ENCODE measurements at regions not wholly inside any gene's neighbourhood (a gene's known extent, or its start where the extent isn't known, plus 50 kb on each side); places are given as distances from the start of the nearest gene placed in this dataset.
"Not testable (repeated sequence)": the region's sequence is repeated elsewhere in the genome, so short reads cannot be mapped to it uniquely, and the experiment has no call there.

DNA sequence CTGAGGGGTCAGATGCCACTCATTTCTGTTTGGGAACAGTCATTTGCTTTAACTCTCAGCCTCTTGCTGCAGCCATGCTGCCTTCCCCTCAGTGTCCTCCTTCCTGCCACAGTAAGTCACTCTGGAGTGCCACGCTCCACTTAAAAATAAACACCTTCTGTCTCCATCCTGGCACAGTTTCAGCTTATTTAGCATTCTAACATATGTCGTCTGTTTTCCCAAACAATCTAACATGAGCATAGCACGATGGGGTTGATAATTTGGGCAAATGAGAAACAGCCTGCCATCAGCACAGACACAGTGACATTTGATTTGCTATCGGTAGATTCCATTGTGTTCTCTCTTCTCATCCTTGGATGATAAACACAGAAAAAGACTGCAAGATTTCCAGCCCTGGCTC, 768.6 kb downstream of the UQCRFS1 start:
- DNase-seq (ENCODE audit: low spot score), result no peak

DNA sequence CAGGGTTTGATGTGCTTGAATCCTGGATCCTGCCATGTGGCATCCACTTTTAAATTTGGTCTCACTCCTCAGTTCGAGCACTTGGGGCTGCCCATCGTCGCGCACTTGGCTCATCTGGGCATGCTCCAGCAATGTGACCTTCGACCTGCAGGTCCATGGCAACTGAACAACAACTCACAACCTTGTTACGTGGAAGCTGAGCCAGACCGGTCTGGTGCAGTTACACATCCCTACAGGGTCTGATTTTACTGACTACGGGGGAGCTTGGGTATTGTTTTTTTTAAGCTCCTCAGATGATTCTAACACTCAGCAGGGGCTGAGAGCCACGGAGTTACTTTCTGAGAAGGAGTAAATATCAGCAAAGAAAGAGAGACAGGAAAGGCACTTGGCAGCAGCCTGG, 769.6 kb downstream of the UQCRFS1 start:
- DNase-seq (ENCODE audit: low spot score), result no peak

DNA sequence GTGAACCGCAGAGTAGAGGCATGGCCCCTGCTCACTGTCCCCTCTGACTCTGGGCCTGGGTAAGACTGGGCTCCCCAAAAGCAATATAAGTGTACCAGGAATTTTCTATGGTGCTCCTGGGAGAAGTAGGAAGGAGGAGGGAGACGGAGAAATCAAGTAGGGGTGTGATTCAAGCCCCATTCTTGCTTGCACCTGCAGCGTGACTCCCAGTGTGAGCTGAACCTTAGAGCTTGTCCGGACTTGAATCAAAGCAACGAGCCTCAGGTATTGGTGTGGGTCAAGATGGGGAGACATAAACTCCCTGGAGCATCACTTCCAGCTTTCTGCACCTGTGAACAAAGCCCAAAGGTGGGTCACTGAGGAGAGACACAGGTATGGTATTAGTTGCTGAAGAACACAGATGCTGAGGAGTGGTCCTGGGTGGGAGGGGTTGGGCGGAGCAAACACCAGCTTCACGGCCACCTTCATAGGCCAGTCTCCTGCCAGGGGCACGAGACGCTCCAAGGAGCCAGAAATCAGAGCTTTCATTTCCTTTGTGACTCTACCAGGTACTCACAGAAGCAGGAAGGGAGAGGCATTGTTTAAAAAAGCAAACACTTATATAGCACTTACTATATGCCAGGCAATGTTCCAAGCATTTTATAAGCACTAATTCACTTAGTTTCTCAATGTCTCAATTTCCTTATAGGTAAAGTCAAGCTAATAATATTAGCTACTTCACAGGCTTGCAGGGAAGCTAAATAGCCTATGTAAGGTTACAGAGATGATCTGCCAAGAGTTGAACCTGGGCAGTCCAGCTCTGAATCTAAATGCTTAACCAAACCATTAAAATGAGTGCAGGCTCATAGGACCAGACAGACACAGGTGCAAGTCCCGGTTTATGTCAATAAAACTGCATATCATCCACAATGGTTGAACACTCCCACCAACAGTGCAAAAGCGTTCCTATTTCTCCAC, 775.3 kb downstream of the UQCRFS1 start:
- no peak for DNase-seq (ENCODE audit: low spot score)

DNA sequence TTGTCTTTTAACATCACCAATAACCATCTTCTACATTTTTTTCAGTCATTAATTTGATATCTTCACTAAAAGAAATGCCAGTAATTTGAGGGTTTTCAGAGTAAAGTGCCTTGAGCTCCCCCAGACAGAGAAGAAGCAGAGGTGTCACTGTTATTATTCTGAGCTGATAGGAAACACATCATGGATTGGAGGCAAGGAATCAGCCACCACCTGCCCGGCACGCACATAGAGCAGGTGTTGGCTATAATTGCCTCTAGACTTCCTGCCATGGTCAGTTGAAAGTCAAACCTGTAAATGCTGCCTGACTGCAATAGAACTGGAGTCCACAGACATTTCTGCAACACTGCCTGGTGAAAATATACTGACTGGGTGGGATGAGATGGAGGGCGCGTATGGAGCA, 776.6 kb downstream of the UQCRFS1 start:
- no peak for DNase-seq (ENCODE audit: low spot score)

DNA sequence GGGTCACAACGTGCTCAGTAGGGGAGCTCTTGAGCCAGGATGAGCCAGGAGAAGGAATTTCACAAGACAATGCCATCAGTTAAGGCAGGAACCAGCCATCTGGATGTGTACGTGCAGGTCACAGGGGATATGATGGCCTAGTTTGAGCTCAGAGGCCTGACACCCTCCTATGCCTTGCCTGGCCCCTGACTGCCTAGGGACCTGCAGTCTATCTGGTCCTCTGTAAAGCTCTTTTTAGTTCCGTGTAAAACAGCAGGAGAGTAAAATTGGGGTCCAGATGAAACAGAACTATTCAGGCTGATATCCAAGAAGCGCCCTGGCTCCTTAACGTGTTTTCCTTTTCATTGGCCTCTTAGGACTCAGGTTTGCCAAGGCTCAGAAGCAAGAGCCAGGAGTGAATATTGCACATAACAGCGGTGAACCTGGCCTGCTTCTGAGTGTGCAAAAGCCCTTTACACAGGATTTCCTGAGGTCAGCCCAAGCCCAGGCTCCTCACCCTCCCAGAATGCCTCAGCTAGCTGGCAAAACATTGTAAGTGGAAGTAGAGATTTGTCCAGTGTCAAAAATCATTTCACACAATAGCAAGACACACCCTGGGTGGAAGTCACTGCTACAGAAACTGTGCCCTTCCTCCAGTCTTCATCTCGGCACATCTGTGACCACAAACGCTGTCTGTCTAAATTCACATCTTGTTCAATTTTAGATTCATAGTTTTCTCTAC, 777.2 kb downstream of the UQCRFS1 start:
- DNase-seq (ENCODE audit: low spot score), result no peak

DNA sequence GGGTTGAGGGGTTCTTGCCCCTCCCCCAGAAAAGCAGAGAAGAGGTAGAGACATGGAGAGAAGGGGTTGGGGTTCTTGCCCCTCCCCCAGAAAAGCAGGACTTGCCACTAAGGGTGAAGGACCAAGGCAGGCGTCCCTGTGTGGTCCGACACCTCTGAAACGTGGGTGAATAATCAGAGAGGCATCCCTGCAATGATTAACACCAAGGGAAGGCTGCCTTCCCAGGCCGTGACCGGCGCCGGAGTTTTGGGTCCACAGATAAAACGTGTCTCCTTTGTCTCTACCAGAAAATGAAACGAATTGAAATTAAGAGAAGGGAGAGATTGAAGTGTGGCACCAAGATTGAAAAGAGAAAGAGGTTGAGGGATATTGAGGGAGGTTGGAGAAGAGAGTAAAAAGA, 778.2 kb downstream of the UQCRFS1 start:
- DNase-seq (ENCODE audit: low spot score), result not testable (repeated sequence)

DNA sequence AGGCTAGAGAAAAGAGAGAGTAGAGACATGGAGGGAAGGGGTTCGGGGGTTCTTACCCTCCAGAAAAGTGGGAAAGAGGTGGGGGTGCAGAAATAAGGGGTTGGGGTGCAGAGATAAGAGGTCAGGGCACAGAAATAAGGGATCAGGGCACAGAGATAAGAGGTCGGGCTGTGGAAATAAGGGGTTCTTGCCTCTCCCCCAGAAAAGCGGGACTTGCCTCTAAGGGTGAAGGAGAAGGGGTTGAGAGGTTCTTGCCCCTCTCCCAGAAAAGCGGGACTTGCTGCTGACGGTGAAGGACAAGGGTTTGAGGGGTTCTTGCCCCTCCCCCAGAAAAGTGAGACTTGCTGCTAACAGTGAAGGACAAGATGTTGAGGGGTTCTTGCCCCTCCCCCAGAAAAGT, 778.6 kb downstream of the UQCRFS1 start:
- DNase-seq (ENCODE audit: low spot score), result not testable (repeated sequence)

DNA sequence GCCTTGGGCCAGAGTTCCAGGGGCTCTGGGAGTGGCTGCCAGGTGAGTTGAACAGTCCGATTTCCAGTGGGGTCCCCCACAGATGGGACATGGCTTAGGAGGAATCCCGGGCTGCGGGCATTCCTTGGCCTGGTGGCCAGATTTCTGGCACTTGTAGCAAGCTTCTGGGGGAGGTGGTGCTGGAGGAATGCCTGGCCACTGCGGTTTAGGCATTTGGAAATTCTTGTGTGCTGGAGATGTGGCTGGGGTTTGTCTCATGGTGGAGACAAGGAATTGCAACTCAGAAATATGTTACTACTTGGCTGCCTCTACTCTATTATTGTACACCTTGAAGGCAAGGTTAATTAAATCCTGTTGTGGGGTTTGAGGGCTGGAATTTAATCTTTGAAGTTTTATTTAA, 779.8 kb downstream of the UQCRFS1 start:
- not testable (repeated sequence) for DNase-seq (ENCODE audit: low spot score)

DNA sequence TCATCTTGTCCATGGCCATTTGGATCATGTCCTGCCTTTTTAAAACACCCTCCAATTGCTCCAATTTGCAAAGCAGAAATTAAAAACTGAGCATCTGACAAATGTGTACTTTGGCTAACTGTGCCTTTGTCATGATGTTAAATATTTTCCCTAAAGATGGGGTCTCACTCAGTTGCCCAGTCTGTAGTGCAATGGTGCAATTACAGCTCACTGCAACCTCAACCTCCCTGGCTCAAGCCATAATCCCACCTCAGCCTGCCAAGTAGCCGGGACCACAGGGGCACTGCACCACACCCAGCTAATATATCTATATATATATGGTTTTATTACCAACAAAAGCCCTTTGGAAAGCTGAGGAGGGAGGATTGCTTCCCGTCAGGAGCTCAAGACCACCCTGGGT, 782.7 kb downstream of the UQCRFS1 start:
- no peak for DNase-seq (ENCODE audit: low spot score)

DNA sequence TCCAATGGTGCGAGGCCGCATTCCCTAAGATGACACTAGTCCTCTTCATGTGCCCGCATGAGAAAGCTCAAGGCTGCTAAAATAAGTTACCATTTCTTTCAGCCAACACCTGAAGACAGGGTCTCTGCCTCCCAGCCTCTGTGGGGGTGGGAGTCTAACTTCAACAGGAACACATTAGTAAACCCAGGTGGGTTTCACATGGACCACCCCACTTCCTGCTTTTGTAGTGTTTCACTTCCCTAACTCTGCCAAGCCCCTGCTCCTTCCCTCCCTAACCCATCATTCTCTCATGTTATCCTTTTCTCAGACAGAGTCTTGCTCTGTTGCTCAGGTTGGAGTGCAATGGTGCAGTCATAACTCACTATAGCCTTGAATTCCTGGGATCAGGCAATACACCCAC, 783.6 kb downstream of the UQCRFS1 start:
- DNase-seq (ENCODE audit: low spot score), result no peak

DNA sequence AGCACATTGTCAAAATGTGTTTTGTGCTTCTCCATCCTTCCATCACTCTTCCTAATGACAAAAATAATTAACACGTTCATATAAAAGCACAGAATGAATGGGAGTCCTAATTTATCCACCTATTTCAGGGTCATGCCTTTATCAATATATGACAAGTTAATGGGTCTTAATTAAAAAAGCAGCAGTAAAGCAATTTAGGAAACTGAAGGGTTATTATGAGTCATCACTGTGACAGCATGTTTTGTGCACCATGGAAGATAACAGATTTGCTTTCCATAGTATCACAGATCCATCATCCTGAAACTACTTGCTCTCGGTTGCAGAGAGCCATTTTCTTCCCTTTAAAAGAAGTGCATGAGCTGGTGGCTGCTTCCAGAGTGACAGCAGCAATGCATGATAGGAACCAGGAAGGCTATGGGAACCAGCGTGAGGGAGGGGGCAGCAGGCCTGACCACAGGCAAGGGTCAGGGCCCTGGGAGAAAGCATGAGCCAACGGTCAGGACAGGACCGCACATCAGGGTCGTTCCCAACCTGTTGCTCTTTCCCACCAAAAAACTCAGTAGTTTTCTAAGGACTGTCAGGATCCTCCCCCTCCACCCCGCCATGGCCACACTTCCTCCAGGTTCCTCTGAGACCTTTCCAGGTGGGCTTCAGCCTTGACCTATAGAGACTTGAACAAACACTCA, 784.1 kb downstream of the UQCRFS1 start:
- no peak for DNase-seq (ENCODE audit: low spot score)

DNA sequence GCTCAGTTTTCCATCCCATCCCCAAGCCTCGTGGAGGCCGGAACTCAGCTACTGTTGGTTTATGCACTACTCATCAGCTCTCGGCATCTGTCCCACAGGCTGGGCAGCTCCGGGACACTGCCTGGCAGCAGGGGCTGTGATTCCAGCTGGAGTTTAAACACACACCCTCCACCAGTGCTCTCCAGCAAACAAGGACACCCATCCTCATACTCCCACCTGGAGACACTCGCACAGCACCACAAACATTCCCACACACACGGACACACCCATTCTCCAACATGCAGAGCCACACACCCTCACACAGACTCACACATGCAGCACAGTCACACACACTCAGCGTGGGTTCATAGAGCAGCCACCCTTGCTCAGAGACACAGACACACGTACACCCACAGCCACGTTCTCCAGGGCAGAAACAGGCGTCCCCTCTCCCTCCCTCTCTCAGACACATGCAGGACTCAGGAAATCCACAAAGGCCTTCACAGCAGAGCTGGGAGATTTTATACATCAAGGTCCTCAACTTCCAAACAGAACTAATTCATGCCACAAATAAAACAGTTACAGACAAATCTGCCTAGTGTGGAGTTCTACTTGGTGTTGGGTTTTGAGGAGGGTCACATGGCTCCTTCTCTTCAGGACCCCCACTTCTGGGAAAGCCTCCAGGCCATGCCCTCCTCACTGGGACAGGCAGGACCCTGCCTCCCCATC, 785.4 kb downstream of the UQCRFS1 start:
- no peak for DNase-seq (ENCODE audit: low spot score)

DNA sequence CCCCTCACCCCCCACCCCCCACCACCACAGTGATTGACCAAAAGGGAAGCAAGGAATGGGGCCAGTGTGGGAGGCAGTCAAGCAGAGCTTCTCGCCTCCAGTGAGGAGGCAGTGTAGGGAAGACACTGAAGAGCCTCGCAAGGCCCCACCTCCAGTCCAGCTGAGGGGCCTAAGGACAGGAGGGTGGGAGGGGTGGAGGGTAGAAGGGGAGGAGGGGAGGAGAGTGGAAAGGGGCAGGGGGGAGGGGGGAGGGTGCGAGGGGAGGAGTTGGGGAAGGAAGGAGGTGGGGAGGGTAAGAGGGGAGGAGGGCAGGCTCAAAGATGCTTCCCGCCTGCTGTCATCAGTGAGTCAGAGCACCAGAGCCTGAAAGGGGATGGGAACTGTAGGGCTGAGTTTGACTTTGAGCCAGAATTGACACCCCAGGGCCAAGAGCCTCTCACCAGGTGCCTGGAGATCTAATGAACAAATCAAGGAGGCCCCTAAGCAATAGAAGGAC, 786.2 kb downstream of the UQCRFS1 start:
- no peak for DNase-seq (ENCODE audit: low spot score)

DNA sequence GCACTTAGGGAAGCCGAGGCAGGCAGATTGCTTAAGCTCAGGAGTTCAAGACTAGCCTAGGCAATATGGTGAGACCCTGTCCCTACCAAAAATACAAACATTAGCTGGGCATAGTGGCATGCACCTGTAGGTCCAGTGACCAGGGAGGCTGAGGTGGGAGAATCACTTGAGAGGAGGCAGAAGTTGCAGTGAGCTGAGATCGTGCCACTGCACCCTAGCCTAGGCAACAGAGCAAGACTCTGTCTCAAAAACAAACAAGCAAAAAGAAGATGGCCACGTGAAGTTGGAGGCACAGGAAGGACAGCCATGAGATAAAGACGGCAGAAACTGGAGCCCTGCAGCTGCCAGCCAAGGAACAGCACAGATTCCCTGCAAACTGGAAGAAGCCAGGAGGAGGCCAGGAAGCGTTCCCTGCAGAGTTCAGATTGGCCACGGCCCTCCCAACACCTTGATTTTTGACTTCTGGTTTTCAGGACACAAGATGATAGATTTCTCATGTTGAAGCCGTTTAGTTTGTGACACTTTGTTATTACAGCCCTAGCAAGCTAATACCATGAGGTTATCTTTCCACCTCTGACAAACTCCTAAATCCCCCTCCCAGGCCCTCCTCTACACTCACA, 786.7 kb downstream of the UQCRFS1 start:
- DNase-seq (ENCODE audit: low spot score), result no peak

DNA sequence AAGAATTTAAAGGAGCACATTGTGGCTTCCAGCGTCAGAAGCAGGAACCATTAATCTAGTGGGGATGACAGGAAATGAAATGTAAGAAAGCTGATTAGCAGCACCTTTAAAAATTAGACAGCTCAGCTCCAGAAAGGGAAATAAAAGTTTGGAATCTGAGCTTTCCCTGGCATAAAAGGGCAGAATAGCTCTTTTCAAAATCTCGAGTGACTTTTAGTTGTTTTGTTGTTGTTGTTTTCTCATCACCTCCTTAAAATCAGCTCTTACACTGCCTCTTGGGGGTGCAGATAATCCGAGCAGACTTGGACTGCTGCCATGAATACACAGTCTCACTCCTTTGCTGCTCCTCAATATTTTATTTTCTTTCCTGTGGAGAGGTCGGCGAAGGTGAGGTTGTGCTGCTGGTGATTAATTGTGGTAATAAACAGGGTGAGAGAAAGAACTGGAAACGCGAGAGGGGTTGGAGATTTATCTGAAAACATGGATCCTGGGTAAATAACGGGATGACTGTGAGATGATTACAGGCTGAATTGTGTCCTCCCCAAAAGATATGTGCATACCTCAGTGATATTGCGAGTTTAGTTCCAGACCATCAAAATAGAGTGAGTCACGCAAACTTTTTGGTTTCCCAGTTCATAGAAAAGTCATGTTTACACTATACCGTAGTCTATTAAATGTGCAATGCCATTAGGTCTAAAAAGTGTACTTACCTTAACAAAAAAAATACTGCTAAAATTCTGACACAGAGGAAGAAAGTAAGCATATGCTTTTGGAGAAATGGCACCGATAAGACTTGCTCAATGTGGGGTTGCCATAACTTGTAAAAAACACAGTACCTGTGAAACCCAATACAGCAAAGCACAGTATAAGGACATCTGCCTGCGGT, 787.7 kb downstream of the UQCRFS1 start:
- no peak for DNase-seq (ENCODE audit: low spot score)

DNA sequence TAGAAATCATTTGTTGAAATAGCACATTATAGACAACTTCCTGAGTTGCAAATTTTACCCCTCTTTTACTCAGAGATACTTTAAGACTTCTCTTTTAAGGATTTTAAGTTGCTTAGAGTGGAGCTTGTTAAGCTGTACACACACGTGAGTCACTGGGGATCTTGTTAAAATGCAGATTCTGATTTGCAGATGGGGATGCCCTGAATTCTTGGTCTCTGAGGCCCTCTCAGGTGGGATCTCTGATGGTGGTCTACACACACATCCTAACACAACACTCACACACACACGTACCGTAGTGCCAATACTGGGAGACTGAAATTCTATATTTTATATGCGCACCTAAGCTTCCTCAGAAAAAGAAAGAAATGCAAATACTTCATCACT, 788.3 kb downstream of the UQCRFS1 start:
- DNase-seq (ENCODE audit: low spot score), result no peak

DNA sequence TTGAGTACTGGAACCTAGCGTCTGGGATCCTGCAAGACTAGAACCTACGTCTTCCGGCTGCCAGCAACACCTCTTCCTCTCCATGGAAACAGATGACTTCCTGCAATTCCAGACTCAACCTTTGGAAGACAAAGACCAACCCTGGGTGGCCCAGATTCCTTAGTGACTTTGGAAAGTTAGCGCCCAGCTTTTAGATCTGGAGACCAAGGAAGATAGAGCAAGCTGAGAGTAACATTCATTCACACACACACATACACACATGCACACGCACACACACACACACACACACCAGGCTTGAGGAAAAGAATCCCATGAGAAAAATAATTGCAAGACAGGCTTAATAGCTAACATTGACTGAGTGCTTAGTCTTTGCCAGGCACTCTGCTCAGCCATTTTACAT, 788.9 kb downstream of the UQCRFS1 start:
- DNase-seq (ENCODE audit: low spot score), result no peak

DNA sequence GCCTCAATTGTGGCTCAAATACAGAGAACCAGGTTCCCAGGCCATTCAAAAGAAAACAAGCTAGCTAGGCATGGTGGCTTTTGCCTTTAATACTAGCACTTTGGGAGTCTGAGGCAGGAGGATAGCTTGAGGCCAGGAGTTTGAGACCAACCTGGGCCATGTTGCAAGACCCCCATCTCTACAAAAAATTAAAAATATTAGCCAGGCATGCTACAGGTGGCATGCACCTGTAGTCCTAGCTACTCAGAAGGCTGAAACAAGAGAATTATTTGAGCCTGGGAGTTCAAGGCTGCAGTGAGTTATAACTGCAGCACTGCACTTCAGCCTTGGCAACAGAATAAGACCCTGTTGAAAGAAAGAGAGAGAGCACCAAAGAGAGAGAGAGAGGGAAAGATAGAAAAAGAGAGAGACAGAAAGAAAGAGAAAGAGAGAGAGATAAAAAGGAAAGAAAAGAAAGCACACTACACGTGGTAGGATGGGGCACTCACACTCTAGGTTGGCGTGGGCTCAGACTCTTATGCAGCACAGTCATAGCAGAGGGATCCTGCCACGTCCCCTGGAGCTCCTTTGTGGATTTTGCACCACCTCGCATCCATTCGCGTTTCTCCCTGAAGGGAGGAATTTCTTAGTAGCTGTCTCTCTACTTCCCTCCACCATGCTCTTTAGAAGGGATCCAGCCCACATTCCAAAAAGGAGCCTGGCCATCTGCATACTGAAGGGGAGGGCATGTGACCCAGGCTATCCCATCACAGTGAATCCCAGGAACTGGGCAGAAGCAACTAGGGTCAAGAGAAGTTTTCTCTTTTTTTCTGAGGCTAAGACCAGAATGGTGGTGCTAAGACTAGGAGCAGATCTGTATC, 789.9 kb downstream of the UQCRFS1 start:
- no peak for DNase-seq (ENCODE audit: low spot score)

DNA sequence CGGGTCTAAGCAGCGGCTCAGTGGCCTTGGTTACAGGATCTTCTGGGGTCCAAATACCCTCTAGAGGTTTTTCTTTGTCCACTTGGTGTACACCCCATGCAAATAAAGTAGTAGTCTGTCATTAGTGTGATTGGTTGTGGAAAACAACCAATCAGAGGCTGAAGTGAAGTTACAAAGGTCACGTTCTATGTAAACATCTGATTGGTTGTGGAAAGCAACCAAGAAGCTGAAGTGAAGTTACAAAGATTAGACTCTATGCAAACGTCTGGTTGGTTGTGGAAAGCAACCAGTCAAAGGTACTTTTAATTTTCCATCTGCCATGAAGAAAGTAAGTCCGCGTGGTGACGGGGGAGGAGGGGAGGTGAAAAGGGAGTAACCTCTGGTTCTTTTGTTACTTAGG, 790.9 kb downstream of the UQCRFS1 start:
- no peak for DNase-seq (ENCODE audit: low spot score)

Measured in D341Med (cell line).